Type B pancreatic cell (in vitro differentiated cells): ENCODE measurements at regions not wholly inside any gene's neighbourhood (a gene's known extent, or its start where the extent isn't known, plus 50 kb on each side); places are given as distances from the start of the nearest gene placed in this dataset.

Source experiments
- DNase-seq: peaks from one replicate; pipeline ENCODE4 v3.0.0; 2021; ENCODE audit warnings: mixed read lengths; ENCODE audit not compliant: unreplicated experiment; ENCODE audit errors: extremely low spot score
- H3K27ac Mint-ChIP-seq: 2 replicates; pipeline ENCODE4 v1.8.0; 2021; ENCODE audit warnings: mild to moderate bottlenecking, mixed read lengths
- H3K27me3 Mint-ChIP-seq: 2 replicates; pipeline ENCODE4 v1.8.0; 2021; ENCODE audit warnings: mixed read lengths
- H3K36me3 Mint-ChIP-seq: 2 replicates; pipeline ENCODE4 v1.8.0; 2021; ENCODE audit warnings: mixed read lengths
- H3K4me1 Mint-ChIP-seq: one replicate; pipeline ENCODE4 v1.8.0; 2021; ENCODE audit warnings: mixed read lengths; ENCODE audit not compliant: unreplicated experiment
- H3K4me3 Mint-ChIP-seq: 2 replicates; pipeline ENCODE4 v1.8.0; 2021; ENCODE audit warnings: mild to moderate bottlenecking, mixed read lengths
- H3K9me3 Mint-ChIP-seq: 2 replicates; pipeline ENCODE4 v1.8.0; 2021; ENCODE audit warnings: mixed read lengths
- CTCF ChIP-seq: fragments of 200-600 bp; sonication (generic); conservative IDR thresholded peaks from 2 replicates; pipeline ENCODE4 v1.5.0; 2021; ENCODE audit warnings: antibody characterized with exemption, mild to moderate bottlenecking

- no peak for DNase-seq
- H3K4me1 Mint-ChIP-seq: no peaks in the 10 kb centered on the region
- H3K36me3 Mint-ChIP-seq: no peaks in the 10 kb centered on the region
- no peaks in the 10 kb centered on the region for H3K27me3 Mint-ChIP-seq
- no peak overlapping the region for H3K4me3 Mint-ChIP-seq
- no peak overlapping the region for H3K27ac Mint-ChIP-seq
- H3K9me3 Mint-ChIP-seq: no peaks in the 10 kb centered on the region
- TF ChIP-seq CTCF: no peak
Measured at GRCh38 chr13:78420814-78421213, 182.5 kb downstream of the POU4F1 start.

- Mint-ChIP-seq H3K4me1 (no peaks in the 10 kb centered on the region), H3K4me3 (no peak overlapping the region), H3K36me3 (no peaks in the 10 kb centered on the region), H3K27ac (no peak overlapping the region), H3K27me3 (no peaks in the 10 kb centered on the region), H3K9me3 (no peaks in the 10 kb centered on the region)
- no peak for DNase-seq
- TF ChIP-seq CTCF: no peak
Measured at GRCh38 chr13:78413887-78414553, 189.3 kb downstream of the POU4F1 start.

GRCh38 chr13:78410847-78411246 lies 192.5 kb downstream of the POU4F1 start:
- Mint-ChIP-seq H3K36me3 (no peaks in the 10 kb centered on the region), H3K27me3 (no peaks in the 10 kb centered on the region), H3K4me1 (no peaks in the 10 kb centered on the region), H3K27ac (no peak overlapping the region), H3K9me3 (no peaks in the 10 kb centered on the region), H3K4me3 (no peak overlapping the region)
- no peak for TF ChIP-seq CTCF
- no peak for DNase-seq

DNA sequence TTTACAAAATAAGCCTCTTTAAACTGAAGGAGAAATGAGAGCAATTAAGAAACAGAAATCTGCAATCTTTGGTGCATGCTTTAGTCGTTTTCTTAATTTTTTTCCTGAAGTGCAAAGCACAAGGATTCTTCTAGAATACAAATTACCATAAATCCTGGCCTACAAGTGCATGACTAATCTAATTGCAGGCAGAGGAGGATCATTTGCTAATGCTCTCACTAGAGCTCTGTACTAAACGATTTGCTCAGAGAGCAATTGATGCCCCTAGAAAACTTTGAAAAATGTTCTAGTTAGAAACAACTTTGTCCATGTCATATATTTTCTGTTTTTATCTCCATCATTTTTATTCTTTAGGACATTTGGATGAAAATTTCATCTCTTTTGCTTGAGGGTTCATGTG lies 193.2 kb downstream of the POU4F1 start:
- no peak for DNase-seq
- Mint-ChIP-seq H3K27ac (no peak overlapping the region), H3K4me1 (no peaks in the 10 kb centered on the region), H3K4me3 (no peak overlapping the region), H3K27me3 (no peaks in the 10 kb centered on the region), H3K9me3 (no peaks in the 10 kb centered on the region), H3K36me3 (no peaks in the 10 kb centered on the region)
- TF ChIP-seq CTCF: no peak

GRCh38 chr13:78409172-78409571 lies 194.2 kb downstream of the POU4F1 start:
- no peaks in the 10 kb centered on the region for H3K27me3 Mint-ChIP-seq
- no peak overlapping the region for H3K27ac Mint-ChIP-seq
- TF ChIP-seq CTCF: no peak
- H3K4me3 Mint-ChIP-seq: no peak overlapping the region
- no peak for DNase-seq
- H3K36me3 Mint-ChIP-seq: no peaks in the 10 kb centered on the region
- no peaks in the 10 kb centered on the region for H3K9me3 Mint-ChIP-seq
- no peaks in the 10 kb centered on the region for H3K4me1 Mint-ChIP-seq
